Breast epithelium (tissue), 4 donors: ENCODE measurements at regions not wholly inside any gene's neighbourhood (a gene's known extent, or its start where the extent isn't known, plus 50 kb on each side); places are given as distances from the start of the nearest gene placed in this dataset.

ENCODE experiments used
- DNase-seq, 2 donors: peaks; one replicate each; pipeline ENCODE4 v3.0.0-alpha.2; 2019; ENCODE audit warnings: low spot score in 2 of 2
- H3K27ac ChIP-seq, 2 donors: fragments of 200-600 bp; sonication (generic) in 1 of 2; one replicate each; pipeline ENCODE4 v1.5.1; 2016 to 2019; ENCODE audit warnings: mild to moderate bottlenecking in 1 of 2
- H3K27me3 ChIP-seq, 2 donors: fragments of 200-600 bp; sonication (generic) in 1 of 2; one replicate each; pipeline versions ENCODE4 v1.5.1 to v1.6.0; 2017 to 2019; ENCODE audit warnings: control low read depth in 1 of 2, mild to moderate bottlenecking in 1 of 2
- H3K36me3 ChIP-seq: fragments of 200-600 bp; one replicate; pipeline ENCODE4 v1.5.1; 2019
- H3K4me1 ChIP-seq, 2 donors: fragments of 200-600 bp; sonication (generic); one replicate each; pipeline ENCODE4 v1.5.1; 2016 to 2019; ENCODE audit warnings: control low read depth in 1 of 2
- H3K4me3 ChIP-seq, 3 donors: fragments of 200-600 bp; sonication (generic); 1 replicate in 2 of 3; 2 replicates in 1 of 3; pipeline ENCODE4 v1.5.1; 2016 to 2019; ENCODE audit warnings: mild to moderate bottlenecking in 3 of 3, moderate library complexity in 2 of 3
- H3K9me3 ChIP-seq, 2 donors: fragments of 200-600 bp; sonication (generic) in 1 of 2; one replicate each; pipeline ENCODE4 v1.5.1; 2016 to 2019; ENCODE audit warnings: control low read depth in 1 of 2
- POLR2A ChIP-seq: fragments of 450-650 bp; IDR thresholded peaks from one replicate; pipeline ENCODE4 v1.6.1; 2016; ENCODE audit warnings: antibody characterized with exemption, mild to moderate bottlenecking, moderate library complexity
- POLR2AphosphoS5 ChIP-seq, 3 donors: sonication (generic); formaldehyde crosslinking; IDR thresholded peaks; one replicate each; pipeline ENCODE4 v1.6.1; 2017; ENCODE audit warnings: antibody characterized with exemption in 3 of 3
- intact Hi-C: fragments of 100-400 bp; cut with DNase I; formaldehyde crosslinking; loops from one replicate; pipeline ENCODE4 v1.15.1; 2023; ENCODE audit warnings: low total_unique reads
- TF ChIP-seq, protein P1 (sequence below), 3 donors: fragments of 450-650 bp; IDR thresholded peaks; one replicate each; pipeline ENCODE4 v1.5.1; 2016 to 2017; ENCODE audit warnings: antibody characterized with exemption in 3 of 3, mild to moderate bottlenecking in 3 of 3, moderate library complexity in 3 of 3

DNA sequence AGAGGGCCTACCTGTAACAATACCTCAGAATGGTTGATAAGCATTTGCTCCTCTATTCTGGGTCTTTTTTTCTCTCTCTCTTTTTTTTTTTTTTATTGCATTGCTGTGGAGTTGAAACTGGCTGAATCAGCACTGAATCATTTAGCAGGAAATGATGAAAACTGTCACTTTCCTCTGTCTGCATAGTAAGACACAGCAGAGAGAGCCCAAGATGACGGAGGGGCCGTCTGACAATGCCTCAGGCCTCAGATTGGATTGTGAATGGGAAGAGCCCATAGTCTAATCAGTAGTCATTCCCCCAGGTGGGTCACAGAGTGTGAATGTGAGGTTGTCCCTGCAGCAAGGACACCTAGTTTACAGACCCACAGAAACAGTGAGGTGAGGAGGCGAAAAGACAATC, 193.2 kb upstream of the PLXNA2 start:
- intact Hi-C loops = no loop called here
- H3K27me3 ChIP-seq = no peaks in the 10 kb centered on the region
- no peak for TF ChIP-seq POLR2A
- no peak for TF ChIP-seq POLR2AphosphoS5 (IDR thresholded peaks at IDR 0.05)
- TF ChIP-seq, protein P1, sequence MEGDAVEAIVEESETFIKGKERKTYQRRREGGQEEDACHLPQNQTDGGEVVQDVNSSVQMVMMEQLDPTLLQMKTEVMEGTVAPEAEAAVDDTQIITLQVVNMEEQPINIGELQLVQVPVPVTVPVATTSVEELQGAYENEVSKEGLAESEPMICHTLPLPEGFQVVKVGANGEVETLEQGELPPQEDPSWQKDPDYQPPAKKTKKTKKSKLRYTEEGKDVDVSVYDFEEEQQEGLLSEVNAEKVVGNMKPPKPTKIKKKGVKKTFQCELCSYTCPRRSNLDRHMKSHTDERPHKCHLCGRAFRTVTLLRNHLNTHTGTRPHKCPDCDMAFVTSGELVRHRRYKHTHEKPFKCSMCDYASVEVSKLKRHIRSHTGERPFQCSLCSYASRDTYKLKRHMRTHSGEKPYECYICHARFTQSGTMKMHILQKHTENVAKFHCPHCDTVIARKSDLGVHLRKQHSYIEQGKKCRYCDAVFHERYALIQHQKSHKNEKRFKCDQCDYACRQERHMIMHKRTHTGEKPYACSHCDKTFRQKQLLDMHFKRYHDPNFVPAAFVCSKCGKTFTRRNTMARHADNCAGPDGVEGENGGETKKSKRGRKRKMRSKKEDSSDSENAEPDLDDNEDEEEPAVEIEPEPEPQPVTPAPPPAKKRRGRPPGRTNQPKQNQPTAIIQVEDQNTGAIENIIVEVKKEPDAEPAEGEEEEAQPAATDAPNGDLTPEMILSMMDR (IDR thresholded peaks at IDR 0.05) = no peak
- H3K27ac ChIP-seq = no peak overlapping the region
- H3K4me3 ChIP-seq = no peak overlapping the region
- no peaks in the 10 kb centered on the region for H3K36me3 ChIP-seq
- peaks cover 0 to 6% of the 10 kb centered on the region in 2 donors for H3K9me3 ChIP-seq
- DNase-seq = no peak
- H3K4me1 ChIP-seq = no peaks in the 10 kb centered on the region

DNA sequence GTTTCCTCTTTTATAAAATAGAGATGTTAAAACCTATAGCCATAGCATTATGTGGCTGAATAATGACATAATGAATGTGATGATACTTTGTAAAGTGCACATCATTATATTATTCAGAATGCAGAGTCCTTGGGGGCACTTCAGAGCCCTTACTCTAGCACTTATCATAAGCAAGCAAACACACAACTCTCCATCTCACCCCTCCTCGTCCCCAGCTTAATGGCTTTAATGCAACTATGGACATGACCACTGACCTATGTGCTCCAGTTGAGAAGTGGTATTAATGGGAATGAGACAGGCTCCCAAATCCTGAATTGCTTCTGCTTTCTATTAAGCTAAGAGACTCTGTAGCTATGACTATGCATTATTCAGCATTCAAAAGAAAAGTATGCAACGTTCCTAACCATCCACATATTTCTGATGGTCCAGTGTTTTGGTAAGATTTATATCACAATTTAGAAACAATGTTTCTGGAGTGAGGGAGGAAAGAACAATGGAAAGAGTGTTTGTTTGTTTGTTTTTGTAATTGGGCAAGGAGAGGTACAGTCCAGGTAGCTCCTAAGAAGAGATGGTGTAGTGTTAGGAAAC, 194.0 kb upstream of the PLXNA2 start:
- Histone ChIP-seq H3K36me3 (no peaks in the 10 kb centered on the region), H3K27me3 (no peaks in the 10 kb centered on the region), H3K9me3 (peaks cover 0 to 13% of the 10 kb centered on the region in 2 donors), H3K4me1 (no peaks in the 10 kb centered on the region), H3K4me3 (no peak overlapping the region), H3K27ac (no peak overlapping the region)
- TF ChIP-seq, protein P1 (IDR thresholded peaks at IDR 0.05) = no peak
- TF ChIP-seq POLR2A (no peak), POLR2AphosphoS5 (IDR thresholded peaks at IDR 0.05) (no peak)
- DNase-seq = no peak
- intact Hi-C loops = no loop called here

DNA sequence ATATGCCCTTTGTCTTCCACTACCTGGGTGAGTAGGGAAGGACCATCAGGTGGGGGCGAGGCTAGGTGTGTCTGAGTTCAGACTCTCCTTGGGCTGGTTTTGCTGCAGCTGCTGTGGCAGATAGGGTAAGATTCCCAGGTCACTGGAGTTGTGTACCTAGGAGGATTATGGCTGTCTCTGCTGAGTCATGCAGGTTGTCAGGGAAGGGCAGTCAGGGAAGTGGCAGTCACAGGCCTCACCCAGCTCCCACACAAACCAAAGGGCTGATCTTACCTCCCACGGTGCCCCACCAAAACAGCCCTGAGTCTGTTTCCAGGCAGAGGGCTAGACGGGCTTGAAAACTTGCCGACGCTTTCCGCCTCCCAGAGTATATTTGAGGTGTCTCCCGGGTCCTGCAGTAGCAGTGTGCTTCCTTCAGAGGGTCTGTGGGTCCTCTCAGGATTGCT, 201.6 kb upstream of the PLXNA2 start:
- no peaks in the 10 kb centered on the region for H3K36me3 ChIP-seq
- H3K9me3 ChIP-seq = peaks cover 0 to 13% of the 10 kb centered on the region in 2 donors
- no peak for DNase-seq
- TF ChIP-seq POLR2AphosphoS5 (IDR thresholded peaks at IDR 0.05) = no peak
- no peak for TF ChIP-seq POLR2A
- TF ChIP-seq, protein P1 (IDR thresholded peaks at IDR 0.05) = no peak
- H3K27me3 ChIP-seq = no peaks in the 10 kb centered on the region
- no peak overlapping the region for H3K27ac ChIP-seq
- no peaks in the 10 kb centered on the region for H3K4me1 ChIP-seq
- no peak overlapping the region for H3K4me3 ChIP-seq
- intact Hi-C loops = no loop called here

DNA sequence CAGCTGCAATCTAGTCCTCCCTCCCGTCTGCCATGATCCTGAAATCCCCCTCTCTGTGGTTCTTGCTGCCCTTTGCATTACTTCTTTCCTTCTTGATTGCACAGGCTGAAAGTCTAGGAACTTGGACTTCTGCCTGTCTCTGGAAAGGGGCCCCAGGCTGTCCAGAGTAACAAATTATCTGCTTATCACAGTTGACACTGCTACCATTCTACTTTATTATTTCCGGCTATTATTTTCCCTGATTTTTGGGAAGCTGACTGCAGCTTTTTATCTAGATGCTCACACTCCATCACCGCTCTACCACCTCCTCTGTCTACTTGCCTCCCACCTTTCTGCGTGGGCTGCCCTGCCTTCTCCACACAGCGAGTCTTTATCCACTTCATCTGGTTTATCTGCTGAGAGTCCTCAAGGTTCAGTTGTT, 202.1 kb upstream of the PLXNA2 start:
- no peak for DNase-seq
- no peaks in the 10 kb centered on the region for H3K4me1 ChIP-seq
- H3K4me3 ChIP-seq = no peak overlapping the region
- intact Hi-C loops = no loop called here
- no peaks in the 10 kb centered on the region for H3K36me3 ChIP-seq
- TF ChIP-seq, protein P1 (IDR thresholded peaks at IDR 0.05) = no peak
- TF ChIP-seq POLR2AphosphoS5 (IDR thresholded peaks at IDR 0.05) = no peak
- no peak for TF ChIP-seq POLR2A
- H3K27me3 ChIP-seq = no peaks in the 10 kb centered on the region
- H3K27ac ChIP-seq = no peak overlapping the region
- H3K9me3 ChIP-seq = peaks cover 0 to 9% of the 10 kb centered on the region in 2 donors

DNA sequence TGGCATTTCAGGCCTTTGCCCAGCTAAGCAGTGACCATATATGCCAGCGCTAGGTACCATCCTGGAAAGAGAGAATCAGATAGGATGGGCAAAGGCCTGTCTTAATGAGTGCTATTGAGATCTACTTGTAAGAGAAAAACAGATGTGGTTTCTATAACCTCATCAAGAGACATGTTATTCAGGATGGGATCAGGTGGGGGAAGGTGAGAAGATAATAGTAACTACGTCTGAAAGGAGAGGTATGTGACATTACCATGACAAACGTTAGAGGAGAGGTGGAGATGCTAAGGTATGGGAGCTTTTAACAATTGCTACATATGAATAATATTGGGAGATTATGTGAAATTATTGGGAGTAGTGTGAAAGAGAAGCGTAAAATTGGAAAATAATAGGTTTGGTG, 204.2 kb upstream of the PLXNA2 start:
- DNase-seq = no peak
- TF ChIP-seq, protein P1 (IDR thresholded peaks at IDR 0.05) = no peak
- TF ChIP-seq POLR2AphosphoS5 (IDR thresholded peaks at IDR 0.05) (no peak), POLR2A (no peak)
- intact Hi-C loops = no loop called here
- Histone ChIP-seq H3K4me3 (no peak overlapping the region), H3K9me3 (no peaks in the 10 kb centered on the region), H3K27me3 (no peaks in the 10 kb centered on the region), H3K36me3 (no peaks in the 10 kb centered on the region), H3K4me1 (no peaks in the 10 kb centered on the region), H3K27ac (no peak overlapping the region)
